ENCODE measurements at regions not wholly inside any gene's neighbourhood (a gene's known extent, or its start where the extent isn't known, plus 50 kb on each side); places are given as distances from the start of the nearest gene placed in this dataset.
"Not testable (repeated sequence)": the region's sequence is repeated elsewhere in the genome, so short reads cannot be mapped to it uniquely, and the experiment has no call there.

DNA sequence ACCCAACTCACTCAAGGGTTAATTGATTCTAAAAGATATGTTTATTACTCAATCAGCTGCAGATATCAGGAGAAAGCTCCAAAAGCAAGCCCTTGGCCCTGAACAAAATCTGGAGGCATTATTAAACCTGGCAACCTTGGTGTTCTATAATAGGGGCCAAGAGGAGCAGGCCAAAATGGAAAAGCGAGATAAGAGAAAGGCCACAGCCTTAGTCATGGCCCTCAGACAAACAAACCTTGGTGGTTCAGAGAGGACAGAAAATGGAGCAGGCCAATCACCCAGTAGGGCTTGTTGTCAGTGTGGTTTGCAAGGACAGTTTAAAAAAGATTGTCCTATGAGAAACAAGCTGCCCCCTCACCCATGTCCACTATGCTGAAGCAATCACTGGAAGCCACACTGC, 53.4 kb upstream of the ATRNL1 start:
- H4K20me1 ChIP-seq (replicated peaks in 1 of 2; ENCODE audit: control insufficient read depth in 1 of 2, insufficient read depth in 2 of 2, low read length in 2 of 2); H2BK15ac ChIP-seq (ENCODE audit: low read length); H2BK12ac ChIP-seq (ENCODE audit: low read depth, low read length); H4K8ac ChIP-seq (ENCODE audit: extremely low read depth, insufficient read depth, low read length); H3K27me3 ChIP-seq (replicated peaks in 1 of 4; ENCODE audit: control insufficient read depth in 3 of 4, extremely low read depth in 1 of 4, insufficient read depth in 3 of 4, low read length in 3 of 4); H3K4me1 ChIP-seq (replicated peaks in 1 of 4; ENCODE audit: control insufficient read depth in 3 of 4, insufficient read depth in 4 of 4, low read length in 3 of 4); POLR2A ChIA-PET (ENCODE audit: partially characterized antibody); H2AFZ ChIP-seq (ENCODE audit: low read length); H3K4me3 ChIP-seq (ENCODE audit: extremely low read depth in 1 of 4, insufficient read depth in 2 of 4, low read depth in 3 of 4, low read length in 4 of 4); H2BK120ac ChIP-seq (replicated peaks; ENCODE audit: low read depth, low read length); H3K9ac ChIP-seq (replicated peaks in 1 of 4; ENCODE audit: extremely low read depth in 1 of 4, low read depth in 3 of 4, low read length in 3 of 4); H3K79me2 ChIP-seq (ENCODE audit: control insufficient read depth in 1 of 2, insufficient read depth in 2 of 2, low read length in 2 of 2); H3K79me1 ChIP-seq (ENCODE audit: low read depth, low read length); H3K36me3 ChIP-seq (ENCODE audit: control insufficient read depth in 2 of 4, insufficient read depth in 4 of 4, low read length in 3 of 4); H3K4ac ChIP-seq (replicated peaks; ENCODE audit: insufficient read length, low read depth, low read length); H4K91ac ChIP-seq (replicated peaks; ENCODE audit: insufficient read length, low read length); H3K23me2 ChIP-seq (ENCODE audit: low read depth, low read length); CTCF ChIA-PET (ENCODE audit: partially characterized antibody); H3K23ac ChIP-seq (ENCODE audit: insufficient read length); H2BK5ac ChIP-seq (ENCODE audit: low read depth, low read length); H3K14ac ChIP-seq (ENCODE audit: insufficient read length); H4K5ac ChIP-seq (ENCODE audit: insufficient read length, low read depth, low read length); H3K27ac ChIP-seq (ENCODE audit: low read depth, low read length); H3K4me2 ChIP-seq (ENCODE audit: insufficient read depth in 1 of 2, low read depth in 2 of 2, low read length in 2 of 2); FAIRE-seq; H2BK20ac ChIP-seq (ENCODE audit: low read length); H3K9me3 ChIP-seq (ENCODE audit: insufficient read depth in 2 of 2, low read depth in 1 of 2, low read length in 1 of 2); H3K18ac ChIP-seq (ENCODE audit: extremely low read depth, low read length); H2AK5ac ChIP-seq (ENCODE audit: low read depth, low read length); H3K56ac ChIP-seq (replicated peaks; ENCODE audit: insufficient read length, low read depth, low read length): not testable (repeated sequence)
- peak in 1 of 2 experiments; percentile 4 for DNase-seq (ENCODE audit: low read depth in 1 of 2, low spot score in 2 of 2)
- WGBS, 2 experiments (ENCODE audit: extremely low coverage in 1 of 2, insufficient coverage in 1 of 2, insufficient read length in 1 of 2, insufficient replicate concordance in 2 of 2, low coverage in 1 of 2, low lambda C conversion rate in 2 of 2, missing lambda C conversion rate in 1 of 2) = 80% methylated on average over 1 of the region's 1 CpG; no CpG with 5 or more reads in 1 of the 2 experiments

All from H1 (cell line).